Activated CD4-positive, alpha-beta T cell treated with anti-CD3 and anti-CD28 coated beads, Interleukin-2, amount 10 ng/mL, durations not matched to agents 7 days and 5 days (primary cell): ENCODE measurements at regions not wholly inside any gene's neighbourhood (a gene's known extent, or its start where the extent isn't known, plus 50 kb on each side); places are given as distances from the start of the nearest gene placed in this dataset.

Experiments
- CTCF ChIA-PET: fragments of 350-600 bp; sonication (Branson Sonifier 250); formaldehyde crosslinking; loops from one replicate; lab custom pipeline; 2021; ENCODE audit warnings: antibody characterized with exemption; lab: Charles Lee
- POLR2A ChIA-PET: fragments of 350-600 bp; sonication (Branson Sonifier 250); formaldehyde crosslinking; loops from one replicate; lab custom pipeline; 2021; ENCODE audit warnings: antibody characterized with exemption; lab: Charles Lee
- DNase-seq: peaks from one replicate; pipeline ENCODE4 v3.0.0-alpha.2; 2020
- H3K27ac Mint-ChIP-seq: one replicate; pipeline ENCODE4 v1.8.0; 2021; ENCODE audit warnings: mild to moderate bottlenecking, moderate library complexity, mixed read lengths
- H3K27me3 Mint-ChIP-seq: one replicate; pipeline ENCODE4 v1.8.0; 2021; ENCODE audit warnings: mixed read lengths
- H3K36me3 Mint-ChIP-seq: one replicate; pipeline ENCODE4 v1.8.0; 2021; ENCODE audit warnings: low read depth, mixed read lengths
- H3K4me1 Mint-ChIP-seq: one replicate; pipeline ENCODE4 v1.8.0; 2021; ENCODE audit warnings: mixed read lengths
- H3K4me3 Mint-ChIP-seq: one replicate; pipeline ENCODE4 v1.8.0; 2021; ENCODE audit warnings: mild to moderate bottlenecking, moderate library complexity, mixed read lengths
- H3K9me3 Mint-ChIP-seq: one replicate; pipeline ENCODE4 v1.8.0; 2021; ENCODE audit warnings: mixed read lengths

DNA sequence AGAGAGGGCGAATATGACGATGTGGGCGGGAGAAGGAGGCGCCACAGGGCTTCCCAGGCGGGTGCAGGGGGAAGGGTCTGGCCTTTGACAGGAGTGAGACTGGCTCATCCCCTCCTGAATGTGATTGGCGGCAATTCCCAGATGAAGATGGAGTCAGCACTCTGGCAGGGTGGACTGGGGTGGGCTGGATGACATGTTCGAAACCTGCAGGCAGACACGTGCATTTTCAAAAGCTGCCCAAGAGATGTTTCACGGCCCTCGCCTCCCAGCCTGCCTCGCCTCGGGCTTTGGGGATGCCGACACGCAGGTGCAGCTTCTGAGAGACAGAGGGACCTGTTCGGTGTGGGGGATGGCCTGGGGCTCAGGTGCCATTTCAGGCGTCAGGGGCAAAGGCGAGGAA is 66.8 kb upstream of the AFDN start:
- no peaks in the 10 kb centered on the region for H3K4me1 Mint-ChIP-seq
- H3K4me3 Mint-ChIP-seq: no peak overlapping the region
- POLR2A ChIA-PET: no interaction called here
- no peak for DNase-seq
- CTCF ChIA-PET: no interaction called here
- no peak overlapping the region for H3K27ac Mint-ChIP-seq
- no peaks in the 10 kb centered on the region for H3K27me3 Mint-ChIP-seq
- H3K9me3 Mint-ChIP-seq: no peaks in the 10 kb centered on the region
- H3K36me3 Mint-ChIP-seq: no peaks in the 10 kb centered on the region

DNA sequence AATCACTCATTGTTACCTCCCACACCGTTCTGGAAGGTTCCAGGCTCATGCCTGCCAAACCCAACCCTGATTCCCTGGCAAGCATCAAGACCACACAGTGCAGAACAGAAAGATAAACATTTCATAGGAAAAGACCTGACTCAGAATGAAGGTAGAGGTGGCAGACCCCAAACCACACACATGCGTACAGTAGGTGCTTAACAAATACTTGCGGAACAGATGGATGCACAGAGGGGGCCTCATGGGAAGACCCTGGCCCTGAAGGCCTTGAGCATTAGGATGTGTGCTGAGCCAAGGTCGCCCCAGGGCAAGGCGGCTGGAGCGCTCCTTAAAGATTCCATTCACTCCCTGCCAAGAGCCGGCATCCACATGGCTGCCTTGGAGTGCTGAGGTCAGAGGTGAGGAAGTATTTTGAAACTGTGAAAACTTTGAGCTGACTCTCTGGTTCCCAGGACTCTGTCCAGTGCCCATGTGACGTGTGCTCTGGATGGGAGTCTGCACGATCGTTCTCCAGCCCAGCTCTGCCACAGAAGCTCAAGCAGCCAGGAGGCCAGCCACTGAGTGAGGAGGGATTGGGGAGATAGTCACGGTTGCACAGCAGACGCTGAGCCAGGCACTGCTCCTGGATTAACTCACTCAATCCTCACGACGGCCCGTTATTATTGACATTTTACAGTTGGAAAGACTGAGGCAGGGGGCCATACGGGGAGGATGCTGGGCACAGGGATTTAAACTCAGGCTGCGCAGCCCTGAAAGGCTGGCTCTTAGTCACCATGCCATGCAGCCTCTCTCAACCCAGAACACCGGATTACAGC is 65.5 kb upstream of the AFDN start:
- POLR2A ChIA-PET: no interaction called here

DNA sequence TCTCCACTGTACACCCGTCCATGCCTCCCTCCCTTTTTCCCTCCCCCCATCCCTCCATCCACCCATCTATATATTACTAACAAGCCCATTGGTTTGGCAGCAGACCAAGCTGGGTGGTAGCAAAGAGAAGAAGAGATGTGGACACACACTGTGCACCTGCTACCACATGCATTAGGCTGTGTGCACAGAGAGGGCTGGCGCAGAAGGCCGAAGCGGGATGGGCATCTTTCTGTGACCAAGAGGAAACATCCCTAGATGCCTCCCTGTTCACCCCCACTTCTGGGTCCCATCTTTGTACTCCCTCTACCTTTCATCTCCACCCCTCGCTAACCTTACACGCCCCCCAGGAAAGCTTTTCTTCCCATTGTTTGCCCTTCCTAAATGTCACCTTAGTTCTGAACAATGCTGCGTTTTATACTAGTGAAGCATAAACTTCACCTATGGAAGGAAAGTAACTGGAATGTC is 64.9 kb upstream of the AFDN start:
- ChIA-PET POLR2A (no interaction called here), CTCF (no interaction called here)
- Mint-ChIP-seq H3K4me1 (no peaks in the 10 kb centered on the region), H3K9me3 (no peaks in the 10 kb centered on the region), H3K27ac (no peak overlapping the region), H3K27me3 (no peaks in the 10 kb centered on the region), H3K36me3 (no peaks in the 10 kb centered on the region), H3K4me3 (no peak overlapping the region)
- no peak for DNase-seq

More for the DNA sequence above, 65.5 kb upstream of the AFDN start:
- DNase-seq: no peak
- H3K9me3 Mint-ChIP-seq: no peaks in the 10 kb centered on the region
- no peaks in the 10 kb centered on the region for H3K36me3 Mint-ChIP-seq
- H3K27me3 Mint-ChIP-seq: no peaks in the 10 kb centered on the region
- CTCF ChIA-PET: no interaction called here
- no peaks in the 10 kb centered on the region for H3K4me1 Mint-ChIP-seq
- H3K27ac Mint-ChIP-seq: no peak overlapping the region
- H3K4me3 Mint-ChIP-seq: no peak overlapping the region

DNA sequence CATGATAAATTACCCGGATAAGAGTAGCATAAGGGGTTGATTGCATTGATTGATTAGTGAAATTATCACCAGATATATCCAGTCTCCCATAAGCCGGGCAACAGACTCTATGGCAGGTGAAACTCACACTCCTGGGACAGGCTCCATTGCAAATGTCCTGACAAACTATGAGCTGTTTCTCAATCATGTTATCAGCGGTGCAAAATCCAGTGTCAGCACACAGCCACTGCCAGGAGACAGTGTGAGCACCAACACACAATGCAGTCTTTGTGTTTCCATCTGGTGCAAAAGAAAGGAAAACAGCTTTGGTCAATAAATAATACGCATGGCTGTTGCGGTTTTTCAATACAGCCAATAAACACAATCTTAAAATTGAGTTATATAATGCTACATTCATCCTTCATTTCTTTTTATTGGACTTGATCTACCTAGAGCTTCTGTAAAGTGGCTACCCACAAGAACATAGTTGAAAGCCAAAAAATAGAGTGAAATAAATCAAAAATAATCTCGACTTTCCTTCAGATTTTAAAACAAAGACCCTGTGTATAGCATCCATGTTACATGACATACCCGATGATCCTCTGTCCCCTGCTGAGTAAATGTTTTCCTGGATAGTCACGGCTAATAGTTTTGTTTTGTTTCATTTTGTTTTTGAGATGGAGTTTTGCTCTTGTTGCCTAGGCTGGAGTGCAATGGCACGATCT is 64.3 kb upstream of the AFDN start:
- no peaks in the 10 kb centered on the region for H3K4me1 Mint-ChIP-seq
- CTCF ChIA-PET: no interaction called here
- no peaks in the 10 kb centered on the region for H3K9me3 Mint-ChIP-seq
- no peak overlapping the region for H3K27ac Mint-ChIP-seq
- DNase-seq: no peak
- H3K27me3 Mint-ChIP-seq: no peaks in the 10 kb centered on the region
- no peaks in the 10 kb centered on the region for H3K36me3 Mint-ChIP-seq
- no peak overlapping the region for H3K4me3 Mint-ChIP-seq
- POLR2A ChIA-PET: no interaction called here

DNA sequence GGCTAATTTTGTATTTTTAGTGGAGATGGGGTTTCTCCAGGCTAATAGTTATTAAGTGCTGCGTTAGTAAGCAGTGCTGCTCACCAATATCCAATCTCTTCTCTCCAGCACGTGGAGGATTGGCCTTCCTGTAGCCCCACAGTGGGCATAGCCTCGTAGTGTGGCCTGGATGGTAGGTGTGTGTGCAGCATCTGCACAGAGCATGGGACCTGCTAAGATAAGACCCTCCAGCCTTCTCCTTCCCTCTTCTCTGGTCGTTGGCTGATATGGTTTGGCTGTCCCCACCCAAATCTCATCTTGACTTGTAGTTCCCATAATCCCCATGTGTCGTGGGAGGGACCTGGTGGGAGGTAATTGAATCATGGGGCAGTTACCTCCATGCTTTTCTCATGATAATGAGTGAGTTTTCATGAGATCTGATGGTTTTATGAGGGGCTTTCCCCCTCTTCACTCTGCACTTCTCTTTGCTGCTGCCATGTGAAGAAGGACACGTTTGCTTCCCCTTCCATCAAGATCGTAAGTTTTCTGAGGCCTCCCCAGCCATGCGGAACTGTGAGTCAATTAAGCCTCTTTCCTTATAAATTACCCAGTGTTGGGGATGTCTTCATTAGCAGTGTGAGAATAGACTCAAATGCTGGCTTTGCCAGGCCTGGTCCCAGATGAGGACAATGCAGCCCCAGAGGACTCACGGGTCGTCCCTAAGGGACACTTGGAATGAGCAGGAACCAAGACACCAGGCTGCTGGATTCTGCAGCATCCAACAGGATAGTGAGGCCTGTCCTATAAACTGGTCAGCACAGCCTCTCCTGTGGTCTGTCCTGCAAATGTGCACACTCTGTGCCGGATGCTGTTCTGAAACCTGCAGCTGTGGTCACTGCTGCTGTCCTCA is 63.4 kb upstream of the AFDN start:
- Mint-ChIP-seq H3K4me3 (no peak overlapping the region), H3K4me1 (no peaks in the 10 kb centered on the region), H3K27ac (no peak overlapping the region), H3K27me3 (no peaks in the 10 kb centered on the region), H3K36me3 (no peaks in the 10 kb centered on the region), H3K9me3 (no peaks in the 10 kb centered on the region)
- DNase-seq: no peak
- ChIA-PET POLR2A (no interaction called here), CTCF (no interaction called here)

DNA sequence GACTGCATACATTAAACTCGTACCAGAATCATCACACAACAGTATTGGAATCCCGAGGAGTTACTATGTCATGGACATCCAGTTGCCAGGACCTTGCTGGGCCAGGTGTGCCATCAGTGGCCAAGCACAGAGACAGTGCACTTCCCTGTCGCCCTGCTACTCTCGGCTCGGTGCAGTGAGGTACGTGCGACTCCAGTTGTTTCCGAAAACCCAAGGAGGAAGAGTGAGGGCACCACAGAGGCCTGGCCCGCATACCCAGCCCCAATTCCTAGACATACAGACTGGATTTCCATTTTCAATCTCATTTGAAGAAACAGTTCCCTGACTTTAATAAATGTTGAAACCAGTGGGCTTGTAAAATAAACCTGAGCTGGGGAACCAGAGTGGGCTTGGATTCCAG is 62.5 kb upstream of the AFDN start:
- POLR2A ChIA-PET: no interaction called here
- H3K27ac Mint-ChIP-seq: no peak overlapping the region
- H3K27me3 Mint-ChIP-seq: no peaks in the 10 kb centered on the region
- no peak for DNase-seq
- H3K4me1 Mint-ChIP-seq: no peaks in the 10 kb centered on the region
- H3K9me3 Mint-ChIP-seq: no peaks in the 10 kb centered on the region
- H3K36me3 Mint-ChIP-seq: no peaks in the 10 kb centered on the region
- CTCF ChIA-PET: no interaction called here
- H3K4me3 Mint-ChIP-seq: no peak overlapping the region

DNA sequence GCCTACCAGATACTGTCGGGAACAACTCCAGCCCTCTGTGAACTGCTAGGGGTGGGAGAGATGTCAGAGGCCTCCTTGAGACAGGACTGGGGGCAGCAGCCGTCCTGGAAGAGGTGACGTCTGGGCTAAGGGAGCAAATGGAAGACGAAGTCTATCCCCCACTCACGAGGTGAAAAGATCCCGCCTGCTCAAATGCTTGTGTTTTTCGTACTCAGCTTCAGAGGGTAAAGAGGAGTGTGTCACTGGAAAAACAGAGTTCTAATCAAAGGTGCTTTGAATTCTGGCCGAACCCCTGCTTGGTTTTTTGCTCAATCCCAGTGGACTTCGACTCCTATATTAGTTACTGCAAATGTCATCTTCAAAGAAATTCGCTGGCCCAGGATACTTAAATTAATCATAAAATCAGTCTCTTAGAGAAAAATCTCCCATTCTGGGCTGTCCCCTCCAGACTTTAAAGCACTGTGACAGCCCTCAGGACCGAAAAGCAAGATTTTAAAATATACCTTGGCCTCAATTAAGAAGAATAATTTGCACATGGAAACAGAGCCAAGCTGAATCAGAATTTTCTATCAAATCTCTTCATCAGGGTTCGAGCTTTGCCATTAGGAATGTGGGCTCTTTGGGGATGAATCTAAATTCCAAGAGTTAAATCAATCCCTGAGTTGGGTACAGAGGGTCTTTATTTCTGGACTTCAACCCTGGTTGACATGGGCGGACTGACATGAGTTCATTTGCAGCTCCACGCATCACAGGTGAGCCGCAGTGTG is 61.8 kb upstream of the AFDN start:
- Mint-ChIP-seq H3K4me1 (no peaks in the 10 kb centered on the region), H3K27me3 (no peaks in the 10 kb centered on the region), H3K36me3 (no peaks in the 10 kb centered on the region), H3K27ac (no peak overlapping the region), H3K9me3 (no peaks in the 10 kb centered on the region), H3K4me3 (no peak overlapping the region)
- POLR2A ChIA-PET: no interaction called here
- DNase-seq: no peak
- CTCF ChIA-PET: no interaction called here

DNA sequence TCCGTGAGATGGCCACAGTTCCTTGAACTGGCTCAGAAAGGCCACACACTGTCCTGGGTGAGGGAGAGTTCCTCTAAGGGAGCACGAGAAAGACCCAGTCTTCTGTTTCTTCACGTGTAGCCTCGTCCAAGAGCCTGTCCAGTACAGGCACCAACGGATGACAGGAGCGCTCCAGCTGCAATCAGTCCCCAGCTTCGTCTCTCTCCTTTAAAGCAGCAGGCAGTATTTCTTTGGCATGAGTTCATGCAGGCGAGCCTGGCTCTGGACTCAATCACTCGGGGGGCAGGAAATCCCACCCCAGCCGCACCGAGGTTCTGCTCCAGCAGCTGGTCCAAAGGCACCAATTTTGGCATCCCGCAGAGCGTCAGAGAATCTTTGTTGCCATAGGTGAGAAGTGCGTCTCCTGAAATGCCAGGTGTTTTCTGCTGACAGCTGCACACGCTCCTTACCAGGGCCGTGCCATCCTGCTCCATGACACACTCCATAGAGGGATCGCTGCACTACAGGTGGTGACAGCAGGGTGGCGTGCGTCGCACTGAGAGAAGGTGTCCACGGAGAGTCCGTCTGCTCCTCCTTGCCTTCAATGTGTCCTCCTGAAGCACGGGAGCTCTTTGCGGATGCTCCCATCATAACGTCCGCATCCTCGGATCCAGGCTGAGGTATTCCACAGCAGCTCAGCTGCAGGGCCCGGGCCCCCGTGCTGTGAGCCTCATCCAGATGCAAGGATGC is 59.6 kb upstream of the AFDN start:
- no peaks in the 10 kb centered on the region for H3K4me1 Mint-ChIP-seq
- peaks cover 2% of the 10 kb centered on the region for H3K27me3 Mint-ChIP-seq
- no peak overlapping the region for H3K4me3 Mint-ChIP-seq
- DNase-seq: no peak
- no peaks in the 10 kb centered on the region for H3K9me3 Mint-ChIP-seq
- H3K27ac Mint-ChIP-seq: no peak overlapping the region
- no peaks in the 10 kb centered on the region for H3K36me3 Mint-ChIP-seq
- ChIA-PET POLR2A (no interaction called here), CTCF (interaction anchor here (0.5 kb wide), 1 partner anchor 107 kb away, joined by 3 read pairs; no protein-coding TSS in a partner anchor)

DNA sequence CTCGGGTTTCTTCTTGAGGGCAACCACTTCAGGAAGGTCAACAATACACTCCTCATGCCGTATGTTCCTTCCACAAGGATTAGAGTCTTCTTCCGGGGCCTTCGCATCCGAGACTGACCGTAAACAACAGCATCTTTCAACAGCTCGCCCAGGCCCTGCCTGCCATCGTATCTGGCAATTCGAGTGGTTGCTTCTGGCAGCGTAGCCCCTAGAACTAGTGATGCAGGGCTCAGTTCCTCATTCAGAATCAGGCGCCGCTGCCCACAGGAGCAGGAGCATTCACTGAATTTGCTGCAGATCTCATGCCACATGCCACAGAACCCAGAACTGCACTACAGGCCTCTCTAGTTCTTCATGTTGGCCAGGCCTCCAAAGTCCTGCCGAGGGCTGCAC is 59.0 kb upstream of the AFDN start:
- H3K27me3 Mint-ChIP-seq: peaks cover 5% of the 10 kb centered on the region
- no peaks in the 10 kb centered on the region for H3K36me3 Mint-ChIP-seq

DNA sequence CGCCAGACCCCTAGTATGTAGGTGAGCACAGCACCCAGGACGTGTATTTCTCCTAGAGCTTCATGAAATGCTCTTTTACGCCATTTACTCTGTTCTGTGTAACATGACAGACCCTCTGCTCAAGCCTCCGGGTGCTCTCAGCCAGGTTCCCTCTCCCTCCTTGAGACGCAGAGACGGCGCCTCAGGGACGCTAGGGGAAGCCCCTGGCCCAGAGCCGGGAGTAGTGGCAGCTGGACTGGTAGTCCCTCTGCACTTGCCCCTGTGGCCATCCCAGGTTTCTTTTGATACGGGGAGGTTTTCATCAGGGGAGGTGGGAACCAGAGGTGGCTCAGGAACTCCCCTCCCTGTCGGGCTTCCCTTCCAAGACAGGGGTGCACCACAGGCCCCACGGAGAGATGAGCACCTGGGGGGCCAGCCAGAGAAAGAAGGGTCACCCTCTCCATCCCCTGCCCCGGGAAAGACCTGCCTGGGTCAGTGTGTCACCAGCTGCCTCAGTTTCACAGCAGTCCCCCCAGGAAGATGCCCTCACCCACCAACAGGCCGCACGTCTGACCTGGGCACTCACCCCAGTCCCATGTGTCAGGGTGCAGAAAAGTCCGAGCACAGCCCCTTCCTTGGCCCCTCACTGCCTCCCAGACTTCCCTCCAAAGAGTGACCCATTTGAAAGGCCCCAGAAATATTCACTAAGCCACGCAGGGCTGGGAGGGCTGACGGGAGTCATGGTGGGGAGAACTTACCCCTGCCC is 58.1 kb upstream of the AFDN start:
- Mint-ChIP-seq H3K36me3 (no peaks in the 10 kb centered on the region), H3K9me3 (no peaks in the 10 kb centered on the region), H3K27me3 (peaks cover 6% of the 10 kb centered on the region), H3K27ac (no peak overlapping the region), H3K4me1 (no peaks in the 10 kb centered on the region), H3K4me3 (no peak overlapping the region)
- ChIA-PET CTCF (interaction anchor here (0.6 kb wide), 1 partner anchor 1364 kb away, joined by 3 read pairs; no protein-coding TSS in a partner anchor), POLR2A (no interaction called here)
- DNase-seq: no peak

More for the DNA sequence above, 59.0 kb upstream of the AFDN start:
- H3K4me1 Mint-ChIP-seq: no peaks in the 10 kb centered on the region
- DNase-seq: no peak
- no peak overlapping the region for H3K4me3 Mint-ChIP-seq
- ChIA-PET POLR2A (no interaction called here), CTCF (no interaction called here)
- H3K9me3 Mint-ChIP-seq: no peaks in the 10 kb centered on the region
- no peak overlapping the region for H3K27ac Mint-ChIP-seq

DNA sequence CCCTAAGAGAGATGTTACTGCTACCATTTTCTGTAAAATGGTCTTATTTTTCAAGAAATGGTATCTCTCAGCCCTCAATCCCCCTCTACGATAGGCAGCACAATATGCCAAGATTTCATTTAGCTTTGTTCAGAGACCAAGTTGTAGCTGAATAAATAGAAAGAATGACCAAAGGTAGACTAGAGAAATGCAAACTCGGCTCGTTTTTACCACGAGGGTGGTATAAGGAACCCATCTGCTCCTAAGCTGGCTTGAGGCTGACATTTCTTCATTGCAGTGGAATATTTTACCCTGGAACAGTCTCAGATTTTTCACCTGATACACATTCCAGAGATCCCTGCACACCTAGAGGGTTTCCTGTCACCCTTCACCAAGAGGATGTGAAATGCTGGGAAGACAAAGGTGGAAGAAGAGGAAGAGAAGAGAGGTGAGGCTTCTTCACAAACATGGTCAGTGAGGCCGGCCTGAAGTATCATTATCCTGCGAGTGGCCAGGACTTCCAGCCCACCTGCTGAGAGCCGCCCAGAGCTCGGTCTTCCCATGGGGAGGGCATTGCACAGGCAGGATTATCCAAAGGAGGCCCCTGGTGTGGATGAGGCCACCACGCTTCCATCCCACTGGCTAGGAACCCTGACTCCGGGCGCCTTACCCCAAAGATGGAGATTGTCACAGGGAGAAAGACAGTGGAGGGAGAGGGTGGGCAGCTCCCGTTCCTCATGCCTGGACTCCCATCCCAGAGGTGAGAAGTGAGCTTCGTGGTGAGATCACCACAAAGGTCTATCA is 57.1 kb upstream of the AFDN start:
- CTCF ChIA-PET: no interaction called here
- H3K4me1 Mint-ChIP-seq: no peaks in the 10 kb centered on the region
- no peaks in the 10 kb centered on the region for H3K9me3 Mint-ChIP-seq
- no peak for DNase-seq
- POLR2A ChIA-PET: no interaction called here
- H3K36me3 Mint-ChIP-seq: no peaks in the 10 kb centered on the region
- peaks cover 6% of the 10 kb centered on the region for H3K27me3 Mint-ChIP-seq
- H3K27ac Mint-ChIP-seq: no peak overlapping the region
- no peak overlapping the region for H3K4me3 Mint-ChIP-seq
